Adrenal gland (tissue), 9 donors: ENCODE measurements at regions not wholly inside any gene's neighbourhood (a gene's known extent, or its start where the extent isn't known, plus 50 kb on each side); places are given as distances from the start of the nearest gene placed in this dataset.

Experiments used
- DNase-seq, 7 donors: peaks; one replicate each; pipeline ENCODE4 v3.0.0-alpha.2; 2019 to 2020
- H3K27ac ChIP-seq, 5 donors: fragments of 200-600 bp; sonication (generic) in 4 of 5; 1 replicate in 3 of 5; 2 replicates in 2 of 5; pipeline versions ENCODE4 v1.5.1 to v1.8.0; 2016 to 2020; ENCODE audit warnings: mild to moderate bottlenecking in 1 of 5
- H3K27me3 ChIP-seq: fragments of 200-600 bp; 2 replicates; pipeline ENCODE4 v1.8.0; 2021
- H3K36me3 ChIP-seq, 2 donors: fragments of 200-600 bp; replicated peaks in 1 of 2; 1 replicate in 1 of 2; 2 replicates in 1 of 2; pipeline versions ENCODE4 v1.5.1 to v1.8.0; 2018 to 2022
- H3K4me1 ChIP-seq, 2 donors: fragments of 200-600 bp; replicated peaks in 1 of 2; 1 replicate in 1 of 2; 2 replicates in 1 of 2; pipeline versions ENCODE4 v1.5.1 to v1.8.0; 2018 to 2021
- H3K4me3 ChIP-seq, 4 donors: fragments of 200-600 bp; sonication (generic) in 3 of 4; one replicate each; pipeline ENCODE4 v1.5.1; 2016 to 2018
- H3K9me3 ChIP-seq, 3 donors: fragments of 200-600 bp; sonication (generic) in 1 of 3; replicated peaks in 1 of 3; 1 replicate in 2 of 3; 2 replicates in 1 of 3; pipeline versions ENCODE4 v1.5.1 to v1.8.0; 2016 to 2021
- CTCF ChIP-seq, 6 experiments: fragments of 450-650 bp in 4 of 6; fragments of 200-600 bp in 2 of 6; sonication (generic) in 1 of 6; IDR thresholded peaks; 1 replicate in 5 of 6; 2 replicates in 1 of 6; pipeline versions ENCODE4 v1.5.1 to v1.8.0; 2016 to 2021; ENCODE audit warnings: antibody characterized with exemption in 6 of 6, mild to moderate bottlenecking in 2 of 6, moderate library complexity in 1 of 6
- POLR2A ChIP-seq, 2 donors: fragments of 450-650 bp; IDR thresholded peaks; one replicate each; pipeline ENCODE4 v1.6.1; 2017; ENCODE audit warnings: antibody characterized with exemption in 2 of 2, mild to moderate bottlenecking in 2 of 2, moderate library complexity in 1 of 2
- WGBS, 4 donors: extraction: QIAGEN DNeasy Blood & Tissue Kit in 2 of 4; methylation state at CpG; one replicate each; pipeline versions ENCODE4 v1.1.5 to v1.1.7; 2013 to 2017; 5-methylcytosine and 5-hydroxymethylcytosine counted together
- intact Hi-C, 2 donors: fragments of 100-400 bp; cut with DNase I; formaldehyde crosslinking; loops; one replicate each; pipeline versions ENCODE4 v1.14.1 to v1.15.0; 2022 to 2023
- donor health status: healthy with polysubstance abuse.
- donor health status: Bipolar disorder and iron deficiency.
- donor health status: DM: yes; HTN: yes; CAD: no.
- donor health status: DM: no; HTN: no; CAD: no.
- donor health status: DM: no; HTN: no; CAD: no.

- TF ChIP-seq CTCF (IDR thresholded peaks at IDR 0.05) = no peak
- TF ChIP-seq POLR2A (IDR thresholded peaks at IDR 0.05) = no peak
- Histone ChIP-seq H3K4me1 (peaks cover 9 to 28% of the 10 kb centered on the region in 2 donors), H3K4me3 (no peak overlapping the region), H3K27ac (peak overlapping the region in 1 of 5 donors; percentile 50), H3K9me3 (no peaks in the 10 kb centered on the region), H3K27me3 (no peaks in the 10 kb centered on the region), H3K36me3 (no peaks in the 10 kb centered on the region)
- 73 to 92% (median 85%) methylated on average over 5 of the region's 5 CpGs for WGBS, 4 donors
- intact Hi-C loops = loop anchor here (10.0 kb wide), 2 partner anchors 419 to 559 kb away; partner anchors contain the start of gene HS6ST1 (in 1 of the 2)
- DNase-seq = peak in 1 of 7 donors; percentile 15
Measured at GRCh38 chr2:128733450-128733849, 414.8 kb upstream of the HS6ST1 start.

GRCh38 chr2:128734521-128735295 is 416.0 kb upstream of the HS6ST1 start:
- peaks cover 9 to 28% of the 10 kb centered on the region in 2 donors for H3K4me1 ChIP-seq
- H3K27ac ChIP-seq = peak overlapping the region in 1 of 5 donors; percentile 18
- DNase-seq = peak in 6 of 7 donors; percentile 51 to 82 (median 64)
- no peaks in the 10 kb centered on the region for H3K27me3 ChIP-seq
- 48 to 64% (median 53%) methylated on average over 16 to 37 of the region's 37 CpGs for WGBS, 4 donors
- intact Hi-C loops = loop anchor here (10.0 kb wide), 2 partner anchors 420 to 560 kb away; partner anchors contain the start of gene HS6ST1 (in 1 of the 2)
- TF ChIP-seq CTCF (IDR thresholded peaks at IDR 0.05) (no peak), POLR2A (IDR thresholded peaks at IDR 0.05) (no peak)
- H3K36me3 ChIP-seq = no peaks in the 10 kb centered on the region
- no peaks in the 10 kb centered on the region for H3K9me3 ChIP-seq
- H3K4me3 ChIP-seq = no peak overlapping the region

DNA sequence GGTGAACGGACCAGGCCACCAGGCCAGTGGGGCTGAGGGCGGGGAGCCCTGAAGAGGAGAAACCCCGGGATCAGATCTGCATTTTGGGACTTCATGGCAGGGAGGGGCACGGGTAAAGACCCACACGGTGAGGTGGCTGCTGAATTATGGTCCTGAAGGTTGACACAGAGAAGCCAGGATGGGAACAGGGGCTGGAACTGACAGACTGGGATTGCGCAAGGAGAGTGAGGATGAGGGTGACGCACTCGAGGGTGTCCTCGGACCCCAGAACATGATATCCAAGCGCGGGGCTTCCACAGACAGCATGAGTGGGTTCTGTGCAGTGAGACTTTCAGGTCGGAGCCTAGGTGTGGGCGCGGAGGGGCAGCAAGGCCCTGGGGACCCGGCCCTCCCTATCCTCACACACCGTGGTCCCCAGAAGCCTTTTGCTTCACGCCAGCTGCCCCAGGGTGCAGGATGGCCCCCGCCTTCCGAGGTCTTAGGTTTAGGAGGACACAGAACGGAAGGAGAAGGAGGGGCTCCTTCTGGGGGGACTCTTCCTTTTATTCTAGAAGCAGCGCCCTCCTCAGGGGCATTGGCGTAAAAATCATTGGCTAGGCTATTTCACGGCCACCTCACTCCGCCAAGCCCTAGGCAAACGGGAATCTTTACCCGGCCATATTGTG is 416.8 kb upstream of the HS6ST1 start:
- H3K36me3 ChIP-seq = no peaks in the 10 kb centered on the region
- WGBS, 4 donors = 82 to 89% (median 85%) methylated on average over 20 to 26 of the region's 26 CpGs
- TF ChIP-seq CTCF (IDR thresholded peaks at IDR 0.05) (no peak), POLR2A (IDR thresholded peaks at IDR 0.05) (no peak)
- peaks cover 9 to 28% of the 10 kb centered on the region in 2 donors for H3K4me1 ChIP-seq
- DNase-seq = peak in 2 of 7 donors; percentile 22 to 48
- peak overlapping the region in 1 of 5 donors; percentile 18 for H3K27ac ChIP-seq
- H3K27me3 ChIP-seq = no peaks in the 10 kb centered on the region
- no peak overlapping the region for H3K4me3 ChIP-seq
- intact Hi-C loops = loop anchor here (10.0 kb wide), 2 partner anchors 421 to 561 kb away; partner anchors contain the start of gene HS6ST1 (in 1 of the 2)
- H3K9me3 ChIP-seq = no peaks in the 10 kb centered on the region

GRCh38 chr2:128736046-128736688 is 417.5 kb upstream of the HS6ST1 start:
- Histone ChIP-seq H3K36me3 (no peaks in the 10 kb centered on the region), H3K27ac (no peak overlapping the region), H3K9me3 (no peaks in the 10 kb centered on the region), H3K27me3 (no peaks in the 10 kb centered on the region), H3K4me1 (peaks cover 9 to 28% of the 10 kb centered on the region in 2 donors), H3K4me3 (no peak overlapping the region)
- peak in 2 of 7 donors; percentile 21 to 42 for DNase-seq
- 46 to 52% (median 48%) methylated on average over 13 to 16 of the region's 16 CpGs for WGBS, 4 donors
- intact Hi-C loops = loop anchor here (10.0 kb wide), 2 partner anchors 421 to 561 kb away; partner anchors contain the start of gene HS6ST1 (in 1 of the 2)
- TF ChIP-seq POLR2A (IDR thresholded peaks at IDR 0.05) = no peak
- no peak for TF ChIP-seq CTCF (IDR thresholded peaks at IDR 0.05)
